Epithelial cell of proximal tubule (primary cell): ENCODE measurements at regions not wholly inside any gene's neighbourhood (a gene's known extent, or its start where the extent isn't known, plus 50 kb on each side); places are given as distances from the start of the nearest gene placed in this dataset.
"Not testable (repeated sequence)": the region's sequence is repeated elsewhere in the genome, so short reads cannot be mapped to it uniquely, and the experiment has no call there.

Experiments
- DNase-seq: peaks from one replicate; pipeline ENCODE4 v3.0.0-alpha.2; 2011; ENCODE audit warnings: low read depth
- H3K4me3 ChIP-seq: 2 replicates; pipeline ENCODE4 v1.5.1; 2011; ENCODE audit warnings: low read depth, mild to moderate bottlenecking, low read length
- TF ChIP-seq, protein P1 (sequence below): conservative IDR thresholded peaks from 2 replicates; pipeline ENCODE4 v1.5.1; 2012; ENCODE audit warnings: low read depth, mild to moderate bottlenecking, low read length

- no peak overlapping the region for H3K4me3 ChIP-seq
- TF ChIP-seq, protein P1, sequence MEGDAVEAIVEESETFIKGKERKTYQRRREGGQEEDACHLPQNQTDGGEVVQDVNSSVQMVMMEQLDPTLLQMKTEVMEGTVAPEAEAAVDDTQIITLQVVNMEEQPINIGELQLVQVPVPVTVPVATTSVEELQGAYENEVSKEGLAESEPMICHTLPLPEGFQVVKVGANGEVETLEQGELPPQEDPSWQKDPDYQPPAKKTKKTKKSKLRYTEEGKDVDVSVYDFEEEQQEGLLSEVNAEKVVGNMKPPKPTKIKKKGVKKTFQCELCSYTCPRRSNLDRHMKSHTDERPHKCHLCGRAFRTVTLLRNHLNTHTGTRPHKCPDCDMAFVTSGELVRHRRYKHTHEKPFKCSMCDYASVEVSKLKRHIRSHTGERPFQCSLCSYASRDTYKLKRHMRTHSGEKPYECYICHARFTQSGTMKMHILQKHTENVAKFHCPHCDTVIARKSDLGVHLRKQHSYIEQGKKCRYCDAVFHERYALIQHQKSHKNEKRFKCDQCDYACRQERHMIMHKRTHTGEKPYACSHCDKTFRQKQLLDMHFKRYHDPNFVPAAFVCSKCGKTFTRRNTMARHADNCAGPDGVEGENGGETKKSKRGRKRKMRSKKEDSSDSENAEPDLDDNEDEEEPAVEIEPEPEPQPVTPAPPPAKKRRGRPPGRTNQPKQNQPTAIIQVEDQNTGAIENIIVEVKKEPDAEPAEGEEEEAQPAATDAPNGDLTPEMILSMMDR: no peak
- no peak for DNase-seq
These were observed 128.4 kb downstream of the MTERF1 start for GRCh38 chr7:91752102-91752501.

- DNase-seq, H3K4me3 ChIP-seq: not testable (repeated sequence)
These were observed 126.2 kb downstream of the MTERF1 start for GRCh38 chr7:91754280-91754679.

- not testable (repeated sequence) for DNase-seq, H3K4me3 ChIP-seq
These were observed 125.4 kb downstream of the MTERF1 start for GRCh38 chr7:91755121-91755520.

DNA sequence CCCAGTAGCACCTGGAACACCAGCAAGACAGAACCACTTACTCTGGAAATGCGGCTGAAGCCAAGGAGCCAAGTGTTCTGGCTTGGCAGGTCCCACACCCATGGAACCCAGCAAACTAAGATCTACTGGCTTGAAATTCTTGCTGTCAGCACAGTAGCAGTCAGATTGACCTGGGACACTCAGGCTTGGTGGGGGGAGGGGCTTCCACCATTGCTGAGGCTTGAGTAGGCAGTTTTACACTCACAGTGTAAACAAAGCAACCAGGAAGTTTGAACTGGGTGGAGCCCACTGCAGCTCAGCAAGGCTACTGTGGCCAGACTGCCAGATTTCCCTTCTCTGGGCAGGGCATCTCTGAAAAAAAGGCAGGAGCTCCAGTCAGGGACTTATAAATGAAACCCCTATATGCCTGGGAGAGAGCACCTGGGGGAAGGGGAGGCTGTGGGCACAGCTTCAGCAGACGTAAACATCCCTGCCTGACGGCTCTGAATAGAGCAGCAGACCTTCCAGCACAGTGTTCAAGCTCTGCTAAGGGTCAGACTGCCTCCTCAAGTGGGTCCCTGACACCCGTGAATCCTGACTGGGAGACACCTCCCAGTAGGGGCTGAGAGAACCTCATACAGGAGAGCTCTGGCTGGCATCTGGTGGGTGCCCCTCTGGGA is 121.2 kb downstream of the MTERF1 start:
- TF ChIP-seq, protein P1: no peak
- no peak for DNase-seq
- no peak overlapping the region for H3K4me3 ChIP-seq

- no peak overlapping the region for H3K4me3 ChIP-seq
- TF ChIP-seq, protein P1: no peak
These were observed 112.7 kb downstream of the MTERF1 start for GRCh38 chr7:91767820-91768219.

DNA sequence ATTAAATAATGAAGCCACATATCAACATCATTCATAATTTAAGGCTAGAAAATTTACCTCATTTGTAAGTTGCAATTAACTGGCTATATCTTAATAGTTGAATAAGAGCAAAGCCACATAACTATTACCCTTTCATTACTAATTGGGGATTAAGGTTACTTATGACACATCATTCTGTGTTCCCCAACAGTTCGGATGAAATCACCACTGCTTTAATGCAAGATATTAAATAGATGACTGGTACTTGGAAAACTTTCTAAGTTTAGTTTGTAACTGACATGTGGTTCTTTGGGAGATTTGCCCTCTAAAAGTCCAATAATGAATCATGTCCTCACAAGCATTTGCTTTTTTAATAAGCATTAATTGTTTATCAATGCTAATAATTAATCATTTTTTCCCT is 109.1 kb downstream of the MTERF1 start:
- TF ChIP-seq, protein P1: no peak
- H3K4me3 ChIP-seq: no peak overlapping the region
- DNase-seq: no peak

More at GRCh38 chr7:91767820-91768219, 112.7 kb downstream of the MTERF1 start:
- no peak for DNase-seq

GRCh38 chr7:91771921-91772815 is 108.3 kb downstream of the MTERF1 start:
- H3K4me3 ChIP-seq: no peak overlapping the region
- no peak for DNase-seq
- TF ChIP-seq, protein P1: no peak

GRCh38 chr7:91776171-91776570 is 104.3 kb downstream of the MTERF1 start:
- TF ChIP-seq, protein P1: no peak
- no peak for DNase-seq
- no peak overlapping the region for H3K4me3 ChIP-seq
